SK-N-SH treated with all-trans-retinoic acid at 6 μM for 48 hours (cell line): ENCODE measurements at regions not wholly inside any gene's neighbourhood (a gene's known extent, or its start where the extent isn't known, plus 50 kb on each side); places are given as distances from the start of the nearest gene placed in this dataset.

ENCODE experiments used
- OSR1 ChIP-seq: fragments of 250-450 bp; sonication (Bioruptor Pico); IDR thresholded peaks from 2 replicates; pipeline ENCODE4 v1.8.0; 2022; ENCODE audit warnings: moderate library complexity, mild to moderate bottlenecking, inconsistent platforms
- RARB ChIP-seq: fragments of 250-450 bp; sonication (Bioruptor Pico); IDR thresholded peaks from 2 replicates; pipeline ENCODE4 v1.8.0; 2021; ENCODE audit warnings: mild to moderate bottlenecking, moderate library complexity
- SNAI2 ChIP-seq: fragments of 250-450 bp; sonication (Bioruptor Pico); IDR thresholded peaks from 2 replicates; pipeline ENCODE4 v1.5.0; 2020; ENCODE audit warnings: mild to moderate bottlenecking, moderate library complexity
- ZNF70 ChIP-seq: fragments of 450-650 bp; formaldehyde crosslinking; IDR thresholded peaks from 2 replicates; pipeline ENCODE4 v1.5.0; 2020; ENCODE audit warnings: mild to moderate bottlenecking, moderate library complexity

GRCh38 chr17:70345061-70345460 is 175.7 kb downstream of the KCNJ2 start:
- TF ChIP-seq OSR1 (no peak), SNAI2 (CRISPR knock-in tag) (no peak), RARB (CRISPR knock-in tag) (no peak), ZNF70 (CRISPR knock-in tag) (no peak)
